H1 (cell line): ENCODE measurements at regions not wholly inside any gene's neighbourhood (a gene's known extent, or its start where the extent isn't known, plus 50 kb on each side); places are given as distances from the start of the nearest gene placed in this dataset.

Experiments
- CTCF ChIA-PET: fragments of 300-600 bp; sonication (Branson Sonifier 250); formaldehyde crosslinking; loops from one replicate; lab custom pipeline; 2021; ENCODE audit not compliant: partially characterized antibody; lab: Charles Lee
- POLR2A ChIA-PET: fragments of 300-600 bp; sonication (Branson Sonifier 250); formaldehyde crosslinking; loops from one replicate; lab custom pipeline; 2021; ENCODE audit warnings: inconsistent platforms; ENCODE audit not compliant: partially characterized antibody; lab: Charles Lee
- DNase-seq, 2 experiments: peaks; one replicate each; pipeline versions ENCODE4 v3.0.0 to v3.0.0-alpha.2; 2010 to 2022; ENCODE audit warnings: low spot score in 2 of 2, low read depth in 1 of 2, mixed read lengths in 1 of 2
- FAIRE-seq: peaks from 2 replicates; lab custom pipeline; 2011; peaks lifted over from hg19 to GRCh38; lab: Jason Lieb, UNC
- H2AFZ ChIP-seq: 2 replicates; pipeline ENCODE4 v1.8.1; 2012; ENCODE audit warnings: low read length, inconsistent platforms
- H2AK5ac ChIP-seq: 2 replicates; pipeline ENCODE4 v1.6.1; 2013; ENCODE audit warnings: low read depth, low read length
- H2BK120ac ChIP-seq: replicated peaks from 2 replicates; pipeline ENCODE3; 2013; ENCODE audit warnings: low read depth, low read length, inconsistent platforms
- H2BK12ac ChIP-seq: 2 replicates; pipeline ENCODE4 v1.6.1; 2013; ENCODE audit warnings: low read depth, low read length
- H2BK15ac ChIP-seq: 2 replicates; pipeline ENCODE4 v1.6.1; 2013; ENCODE audit warnings: low read length
- H2BK20ac ChIP-seq: 2 replicates; pipeline ENCODE4 v1.6.1; 2013; ENCODE audit warnings: low read length
- H2BK5ac ChIP-seq: 2 replicates; pipeline ENCODE4 v1.6.1; 2013; ENCODE audit warnings: low read depth, low read length
- H3K14ac ChIP-seq: 2 replicates; pipeline ENCODE4 v1.6.1; 2013; ENCODE audit warnings: inconsistent platforms; ENCODE audit not compliant: insufficient read length
- H3K18ac ChIP-seq: 2 replicates; pipeline ENCODE4 v1.6.1; 2013; ENCODE audit warnings: low read length; ENCODE audit errors: extremely low read depth
- H3K23ac ChIP-seq: 2 replicates; pipeline ENCODE4 v1.6.1; 2013; ENCODE audit warnings: inconsistent platforms; ENCODE audit not compliant: insufficient read length
- H3K23me2 ChIP-seq: 2 replicates; pipeline ENCODE4 v1.6.1; 2013; ENCODE audit warnings: low read depth, low read length
- H3K27ac ChIP-seq: 2 replicates; pipeline ENCODE4 v1.6.1; 2011; ENCODE audit warnings: low read depth, low read length, inconsistent platforms
- H3K27me3 ChIP-seq, 4 experiments: replicated peaks in 1 of 4; 1 replicate in 1 of 4; 2 replicates in 3 of 4; pipeline versions ENCODE4 v1.6.1 to v1.8.1; 2011 to 2013; ENCODE audit warnings: low read length in 3 of 4, mild to moderate bottlenecking in 3 of 4, inconsistent platforms in 2 of 4, mixed read lengths in 2 of 4, moderate library complexity in 1 of 4; ENCODE audit not compliant: control insufficient read depth in 3 of 4, insufficient read depth in 3 of 4; ENCODE audit errors: extremely low read depth in 1 of 4
- H3K36me3 ChIP-seq, 4 experiments: 2 replicates each; pipeline versions ENCODE4 v1.6.1 to v1.8.1; 2011 to 2013; ENCODE audit warnings: mild to moderate bottlenecking in 4 of 4, low read length in 3 of 4, moderate library complexity in 2 of 4, control low read depth in 1 of 4, inconsistent platforms in 1 of 4; ENCODE audit not compliant: insufficient read depth in 4 of 4, control insufficient read depth in 2 of 4
- H3K4ac ChIP-seq: replicated peaks from 2 replicates; pipeline ENCODE3; 2013; ENCODE audit warnings: low read length, low read depth, mixed read lengths, inconsistent platforms; ENCODE audit not compliant: insufficient read length
- H3K4me1 ChIP-seq, 4 experiments: replicated peaks in 1 of 4; 1 replicate in 1 of 4; 2 replicates in 3 of 4; pipeline versions ENCODE4 v1.6.1 to v1.8.1; 2011 to 2013; ENCODE audit warnings: low read length in 3 of 4, inconsistent platforms in 2 of 4, mixed read lengths in 1 of 4; ENCODE audit not compliant: insufficient read depth in 4 of 4, control insufficient read depth in 3 of 4
- H3K4me2 ChIP-seq, 2 experiments: 2 replicates each; pipeline versions ENCODE4 v1.6.1 to v1.8.1; 2011 to 2013; ENCODE audit warnings: low read depth in 2 of 2, low read length in 2 of 2, control low read depth in 1 of 2, inconsistent platforms in 1 of 2, mild to moderate bottlenecking in 1 of 2; ENCODE audit not compliant: insufficient read depth in 1 of 2
- H3K4me3 ChIP-seq, 4 experiments: fragments of 200-600, 300-600 bp in 1 of 4; sonication (generic), shearing (Covaris generic), sonication (Bioruptor Twin) in 1 of 4; 2 replicates each; pipeline versions ENCODE4 v1.5.1 to v1.8.1; 2011 to 2016; ENCODE audit warnings: low read length in 4 of 4, low read depth in 3 of 4, control low read depth in 2 of 4, inconsistent platforms in 2 of 4, mild to moderate bottlenecking in 2 of 4, mixed read lengths in 1 of 4, moderate library complexity in 1 of 4; ENCODE audit not compliant: insufficient read depth in 2 of 4; ENCODE audit errors: extremely low read depth in 1 of 4
- H3K56ac ChIP-seq: replicated peaks from 2 replicates; pipeline ENCODE3; 2013; ENCODE audit warnings: low read depth, mild to moderate bottlenecking, mixed read lengths, low read length, inconsistent platforms; ENCODE audit not compliant: insufficient read length
- H3K79me1 ChIP-seq: 2 replicates; pipeline ENCODE4 v1.6.1; 2013; ENCODE audit warnings: low read depth, low read length, control low read depth
- H3K79me2 ChIP-seq, 2 experiments: 2 replicates each; pipeline versions ENCODE4 v1.6.1 to v1.8.1; 2012 to 2013; ENCODE audit warnings: low read length in 2 of 2, mild to moderate bottlenecking in 2 of 2, inconsistent platforms in 1 of 2; ENCODE audit not compliant: insufficient read depth in 2 of 2, control insufficient read depth in 1 of 2
- H3K9ac ChIP-seq, 4 experiments: replicated peaks in 1 of 4; 1 replicate in 1 of 4; 2 replicates in 3 of 4; pipeline versions ENCODE4 v1.6.1 to v1.8.1; 2011 to 2013; ENCODE audit warnings: low read depth in 3 of 4, low read length in 3 of 4, control low read depth in 2 of 4, mild to moderate bottlenecking in 2 of 4, moderate library complexity in 2 of 4, inconsistent platforms in 1 of 4; ENCODE audit errors: extremely low read depth in 1 of 4
- H3K9me3 ChIP-seq, 2 experiments: 2 replicates each; pipeline versions ENCODE4 v1.6.1 to v1.8.1; 2012 to 2013; ENCODE audit warnings: mild to moderate bottlenecking in 2 of 2, moderate library complexity in 2 of 2, control low read depth in 1 of 2, inconsistent platforms in 1 of 2, low read depth in 1 of 2, low read length in 1 of 2, mixed read lengths in 1 of 2; ENCODE audit not compliant: insufficient read depth in 2 of 2
- H4K20me1 ChIP-seq, 2 experiments: replicated peaks in 1 of 2; 2 replicates each; pipeline versions ENCODE3 to v1.8.1; 2011 to 2013; ENCODE audit warnings: inconsistent platforms in 2 of 2, low read length in 2 of 2, mild to moderate bottlenecking in 1 of 2; ENCODE audit not compliant: insufficient read depth in 2 of 2, control insufficient read depth in 1 of 2
- H4K5ac ChIP-seq: 2 replicates; pipeline ENCODE4 v1.6.1; 2013; ENCODE audit warnings: low read length, low read depth, mixed read lengths, inconsistent platforms; ENCODE audit not compliant: insufficient read length
- H4K8ac ChIP-seq: 2 replicates; pipeline ENCODE4 v1.8.0; 2013; ENCODE audit warnings: mild to moderate bottlenecking, moderate library complexity, low read length, inconsistent platforms; ENCODE audit not compliant: insufficient read depth; ENCODE audit errors: extremely low read depth
- H4K91ac ChIP-seq: replicated peaks from 2 replicates; pipeline ENCODE3; 2013; ENCODE audit warnings: low read length, mixed read lengths, inconsistent platforms; ENCODE audit not compliant: insufficient read length
- TBP ChIP-seq: IDR thresholded peaks from 2 replicates; pipeline ENCODE4 v1.6.1; 2011; ENCODE audit warnings: low read depth, low read length, improper control_type of control experiment
- WGBS, 2 experiments: shearing (Covaris generic) in 1 of 2; methylation state at CpG; one replicate each; pipeline versions ENCODE4 v1.1.6 to v1.1.7; 2013 to 2015; ENCODE audit warnings: low lambda C conversion rate in 2 of 2, mixed read lengths in 2 of 2, inconsistent platforms in 1 of 2, low coverage in 1 of 2, missing lambda C conversion rate in 1 of 2; ENCODE audit not compliant: insufficient replicate concordance in 2 of 2, insufficient coverage in 1 of 2, insufficient read length in 1 of 2; ENCODE audit errors: extremely low coverage in 1 of 2, missing lambda C conversion rate in 1 of 2; 5-methylcytosine and 5-hydroxymethylcytosine counted together

DNA sequence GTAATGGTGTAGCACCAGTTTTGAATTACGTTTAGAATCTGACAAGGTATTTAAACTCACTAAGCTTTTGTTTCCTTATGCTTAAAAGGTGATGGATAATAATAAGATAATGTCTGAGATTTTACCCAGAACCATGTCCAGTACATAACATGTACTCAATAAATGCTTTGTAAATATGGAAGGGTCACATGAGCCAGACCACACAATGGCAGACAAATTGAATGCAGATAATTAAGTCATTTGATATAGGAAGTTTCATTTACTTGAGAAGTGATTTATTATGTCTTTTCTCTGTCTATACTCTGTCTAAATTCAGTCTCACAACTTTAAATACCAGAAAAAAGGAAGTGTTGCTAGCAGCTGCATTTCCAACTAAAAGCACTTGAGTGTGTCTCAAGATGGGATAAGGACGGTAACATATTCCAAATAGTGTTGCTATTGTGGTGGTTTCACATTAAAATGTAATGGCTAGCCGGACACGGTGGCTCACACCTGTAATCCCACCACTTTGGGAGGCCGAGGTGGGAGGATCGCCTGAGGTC, 52.5 kb upstream of the DHX40 start:
- Histone ChIP-seq H3K18ac (no peak overlapping the region), H2BK15ac (no peak overlapping the region), H3K4me1 (no peaks in the 10 kb centered on the region), H3K4me3 (no peak overlapping the region), H2AK5ac (no peak overlapping the region), H3K23me2 (no peaks in the 10 kb centered on the region), H2BK120ac (no peak overlapping the region), H3K4me2 (no peak overlapping the region), H3K36me3 (no peaks in the 10 kb centered on the region), H3K27ac (no peak overlapping the region), H3K9me3 (no peaks in the 10 kb centered on the region), H2AFZ (no peak overlapping the region), H2BK12ac (no peak overlapping the region), H4K5ac (no peak overlapping the region), H3K79me2 (no peaks in the 10 kb centered on the region), H4K8ac (no peak overlapping the region), H2BK20ac (no peak overlapping the region), H4K91ac (no peak overlapping the region), H3K9ac (no peak overlapping the region), H2BK5ac (no peak overlapping the region), H3K14ac (no peak overlapping the region), H3K56ac (no peak overlapping the region), H3K4ac (no peak overlapping the region), H3K79me1 (no peaks in the 10 kb centered on the region), H3K27me3 (no peaks in the 10 kb centered on the region), H3K23ac (no peak overlapping the region), H4K20me1 (no peaks in the 10 kb centered on the region)
- DNase-seq, result no peak
- CTCF ChIA-PET, result interaction anchor here (0.7 to 1.0 kb wide), 4 partner anchors 11 to 361 kb away, joined by 3 read pairs; no protein-coding TSS in a partner anchor
- POLR2A ChIA-PET, result no interaction called here
- WGBS, 2 experiments, result 95% methylated on average over 6 of the region's 6 CpGs; no CpG with 5 or more reads in 1 of the 2 experiments
- FAIRE-seq, result no peak
- TF ChIP-seq TBP, result no peak
